Spinal cord (tissue), 9 donors: ENCODE measurements at regions not wholly inside any gene's neighbourhood (a gene's known extent, or its start where the extent isn't known, plus 50 kb on each side); places are given as distances from the start of the nearest gene placed in this dataset.
"Not testable (repeated sequence)": the region's sequence is repeated elsewhere in the genome, so short reads cannot be mapped to it uniquely, and the experiment has no call there.

ENCODE experiments used
- DNase-seq, 6 donors: peaks; one replicate each; pipeline versions ENCODE4 v3.0.0 to v3.0.0-alpha.2; 2013 to 2015; ENCODE audit warnings: low spot score in 6 of 6, low read depth in 4 of 6
- H3K27ac ChIP-seq: one replicate; pipeline ENCODE4 v1.5.1; 2013; ENCODE audit warnings: low read depth, low read length, control low read depth
- H3K27me3 ChIP-seq: one replicate; pipeline ENCODE4 v1.6.1; 2013; ENCODE audit warnings: low read length; ENCODE audit not compliant: control insufficient read depth, insufficient read depth
- H3K36me3 ChIP-seq: one replicate; pipeline ENCODE4 v1.6.1; 2013; ENCODE audit warnings: low read length; ENCODE audit not compliant: control insufficient read depth, insufficient read depth
- H3K4me1 ChIP-seq: one replicate; pipeline ENCODE4 v1.6.1; 2013; ENCODE audit warnings: low read length; ENCODE audit not compliant: control insufficient read depth, insufficient read depth
- H3K4me3 ChIP-seq: one replicate; pipeline ENCODE4 v1.5.1; 2013; ENCODE audit warnings: low read depth, low read length, control low read depth
- H3K9me3 ChIP-seq: one replicate; pipeline ENCODE4 v1.6.1; 2013; ENCODE audit warnings: low read length; ENCODE audit not compliant: control insufficient read depth, insufficient read depth
- WGBS: methylation state at CpG from one replicate; pipeline ENCODE4 v1.1.5; 2013; ENCODE audit warnings: missing lambda C conversion rate; ENCODE audit not compliant: insufficient coverage; 5-methylcytosine and 5-hydroxymethylcytosine counted together
- donor health status: healthy.

GRCh38 chr7:34338961-34339526, 319.0 kb upstream of the NPSR1 start:
- Histone ChIP-seq H3K27ac (no peak overlapping the region), H3K27me3 (no peaks in the 10 kb centered on the region), H3K9me3 (peaks cover 3% of the 10 kb centered on the region), H3K36me3 (no peaks in the 10 kb centered on the region), H3K4me1 (no peaks in the 10 kb centered on the region), H3K4me3 (no peak overlapping the region)
- DNase-seq, result no peak
- 73% methylated on average over 3 of the region's 3 CpGs for WGBS

GRCh38 chr7:34341326-34341725, 316.7 kb upstream of the NPSR1 start:
- no peak overlapping the region for H3K27ac ChIP-seq
- DNase-seq, result no peak

GRCh38 chr7:34342387-34342786, 315.6 kb upstream of the NPSR1 start:
- DNase-seq, result no peak
- WGBS, result 100% methylated on average over 1 of the region's 1 CpG
- H3K27me3 ChIP-seq, result no peaks in the 10 kb centered on the region
- no peaks in the 10 kb centered on the region for H3K4me1 ChIP-seq
- no peak overlapping the region for H3K4me3 ChIP-seq
- no peak overlapping the region for H3K27ac ChIP-seq
- peaks cover 2% of the 10 kb centered on the region for H3K9me3 ChIP-seq
- no peaks in the 10 kb centered on the region for H3K36me3 ChIP-seq

More at GRCh38 chr7:34341326-34341725, 316.7 kb upstream of the NPSR1 start:
- no peaks in the 10 kb centered on the region for H3K27me3 ChIP-seq
- no peaks in the 10 kb centered on the region for H3K4me1 ChIP-seq
- no peak overlapping the region for H3K4me3 ChIP-seq
- H3K9me3 ChIP-seq, result peaks cover 3% of the 10 kb centered on the region
- no peaks in the 10 kb centered on the region for H3K36me3 ChIP-seq
- no CpG with 5 or more reads among the region's 2 CpGs for WGBS

- Histone ChIP-seq H3K27me3 (no peaks in the 10 kb centered on the region), H3K4me3 (no peak overlapping the region), H3K9me3 (no peaks in the 10 kb centered on the region), H3K4me1 (no peaks in the 10 kb centered on the region), H3K36me3 (no peaks in the 10 kb centered on the region), H3K27ac (no peak overlapping the region)
- no peak for DNase-seq
- WGBS, result 100% methylated on average over 1 of the region's 1 CpG
These were observed 314.4 kb upstream of the NPSR1 start for GRCh38 chr7:34343667-34344066.

- Histone ChIP-seq H3K4me1 (no peaks in the 10 kb centered on the region), H3K36me3 (no peaks in the 10 kb centered on the region), H3K9me3 (no peaks in the 10 kb centered on the region), H3K4me3 (no peak overlapping the region), H3K27ac (no peak overlapping the region), H3K27me3 (no peaks in the 10 kb centered on the region)
- no peak for DNase-seq
- 62% methylated on average over 3 of the region's 3 CpGs for WGBS
These were observed 304.0 kb upstream of the NPSR1 start for GRCh38 chr7:34354011-34354410.

- Histone ChIP-seq H3K27ac (no peak overlapping the region), H3K4me3 (no peak overlapping the region), H3K27me3 (no peaks in the 10 kb centered on the region), H3K4me1 (no peaks in the 10 kb centered on the region), H3K9me3 (no peaks in the 10 kb centered on the region), H3K36me3 (no peaks in the 10 kb centered on the region)
- DNase-seq, result no peak
These were observed 303.1 kb upstream of the NPSR1 start for GRCh38 chr7:34354899-34355298.

- no peaks in the 10 kb centered on the region for H3K36me3 ChIP-seq
- H3K4me3 ChIP-seq, result no peak overlapping the region
- H3K27me3 ChIP-seq, result no peaks in the 10 kb centered on the region
- no peaks in the 10 kb centered on the region for H3K9me3 ChIP-seq
- H3K27ac ChIP-seq, result no peak overlapping the region
- H3K4me1 ChIP-seq, result no peaks in the 10 kb centered on the region
- no peak for DNase-seq
- WGBS, result no CpG with 5 or more reads among the region's 2 CpGs
These were observed 300.9 kb upstream of the NPSR1 start for GRCh38 chr7:34357068-34357467.

- WGBS, result 93% methylated on average over 8 of the region's 8 CpGs
- no peaks in the 10 kb centered on the region for H3K27me3 ChIP-seq
- no peaks in the 10 kb centered on the region for H3K9me3 ChIP-seq
- no peaks in the 10 kb centered on the region for H3K4me1 ChIP-seq
- no peak for DNase-seq
- no peak overlapping the region for H3K27ac ChIP-seq
- H3K4me3 ChIP-seq, result no peak overlapping the region
- H3K36me3 ChIP-seq, result no peaks in the 10 kb centered on the region
These were observed 300.1 kb upstream of the NPSR1 start for GRCh38 chr7:34357946-34358345.

- WGBS, result no CpG with 5 or more reads among the region's 1 CpG
- not testable (repeated sequence) for H3K4me3 ChIP-seq, H3K36me3 ChIP-seq, H3K4me1 ChIP-seq, H3K27ac ChIP-seq, H3K27me3 ChIP-seq, H3K9me3 ChIP-seq, DNase-seq
These were observed 299.4 kb upstream of the NPSR1 start for GRCh38 chr7:34358578-34358977.

GRCh38 chr7:34361663-34362250, 296.3 kb upstream of the NPSR1 start:
- Histone ChIP-seq H3K27ac (no peak overlapping the region), H3K4me3 (no peak overlapping the region), H3K9me3 (no peaks in the 10 kb centered on the region), H3K4me1 (no peaks in the 10 kb centered on the region), H3K27me3 (no peaks in the 10 kb centered on the region), H3K36me3 (no peaks in the 10 kb centered on the region)
- DNase-seq, result peak in 3 of 6 donors; percentile 11 to 77 (median 64)
- WGBS, result no CpG with 5 or more reads among the region's 3 CpGs
